Stimulated activated CD4-positive, alpha-beta T cell treated with anti-CD3 and anti-CD28 coated beads, Interleukin-4, amount 100 ng/mL, for 24 hours (primary cell): ENCODE measurements at regions not wholly inside any gene's neighbourhood (a gene's known extent, or its start where the extent isn't known, plus 50 kb on each side); places are given as distances from the start of the nearest gene placed in this dataset.

Experiments used
- DNase-seq: peaks from one replicate; pipeline ENCODE4 v3.0.0-alpha.2; 2020

DNA sequence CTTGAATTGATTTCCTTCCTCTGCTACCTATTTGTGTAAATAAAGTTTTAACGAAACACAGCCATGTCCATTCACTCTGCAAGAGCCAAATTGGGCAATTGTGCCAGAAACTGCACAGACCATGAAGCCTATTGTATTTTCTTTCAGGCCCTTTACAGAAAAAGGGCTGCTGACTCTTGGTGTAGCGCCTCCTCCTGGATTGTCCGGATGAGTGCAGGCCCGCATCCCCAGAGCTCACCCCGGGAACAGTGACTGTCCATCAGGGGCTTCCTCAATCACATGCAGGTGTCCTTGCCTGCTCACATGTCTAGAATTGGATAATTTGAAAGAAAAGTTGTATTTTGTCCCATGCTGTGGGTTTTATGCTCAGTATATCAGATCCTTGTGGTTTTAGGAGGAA, 1282.2 kb downstream of the AACS start:
- DNase-seq: no peak

DNA sequence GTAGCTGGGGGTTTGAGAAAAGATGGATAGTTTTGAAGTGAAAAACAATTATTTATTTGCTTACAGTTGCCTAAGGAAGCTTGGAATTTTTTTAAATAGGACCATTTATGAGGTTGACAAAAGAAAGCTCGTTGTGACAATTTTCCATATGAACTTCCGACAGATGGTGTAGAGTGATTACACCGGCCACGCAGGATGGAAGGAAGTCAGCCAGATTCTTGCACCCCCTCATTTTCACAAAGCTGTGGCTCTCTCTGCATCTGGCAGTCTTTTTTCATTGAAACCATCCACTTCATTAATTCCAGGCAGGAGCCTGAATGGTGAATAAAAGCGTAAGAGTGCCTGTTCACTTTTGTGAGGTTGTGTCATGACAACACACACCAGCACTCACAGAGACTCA, 1284.1 kb downstream of the AACS start:
- no peak for DNase-seq

DNA sequence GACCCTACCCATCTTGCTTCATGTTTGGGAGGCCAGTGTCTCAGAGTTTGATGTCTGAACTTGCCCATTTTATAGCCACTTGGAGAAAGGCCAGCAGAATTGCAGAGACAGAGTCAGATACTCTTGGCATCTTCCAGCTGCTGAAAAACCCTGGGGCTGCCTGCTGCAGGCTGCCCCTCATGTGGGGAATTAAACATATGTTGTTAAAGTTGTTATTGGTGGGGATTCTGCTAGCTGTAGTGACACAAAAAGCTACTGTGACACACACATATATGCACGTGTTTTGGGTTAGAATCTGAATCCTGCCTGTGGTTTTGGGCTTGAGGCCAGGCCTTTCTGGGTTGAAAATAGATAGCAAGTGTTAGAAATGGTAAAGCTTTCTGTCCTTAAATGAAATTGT, 1288.4 kb downstream of the AACS start:
- DNase-seq: no peak

DNA sequence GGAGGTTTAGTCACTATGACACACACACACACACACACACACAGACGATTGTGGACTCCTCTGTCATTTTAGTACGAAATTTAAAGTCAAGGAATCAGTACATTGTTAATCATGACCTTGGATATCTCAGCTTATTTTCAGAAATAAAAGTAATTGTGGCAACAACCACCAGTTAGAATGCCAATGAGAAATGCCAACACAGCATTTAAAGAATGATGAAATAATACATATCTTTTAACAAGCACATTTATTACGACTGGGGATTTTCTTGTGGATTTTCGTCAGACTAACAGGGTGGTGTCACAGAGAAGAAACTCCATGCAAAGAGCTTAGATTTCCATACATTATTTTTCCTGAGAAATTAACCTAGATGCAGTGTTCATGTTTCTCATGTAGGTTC, 1289.4 kb downstream of the AACS start:
- DNase-seq: no peak

DNA sequence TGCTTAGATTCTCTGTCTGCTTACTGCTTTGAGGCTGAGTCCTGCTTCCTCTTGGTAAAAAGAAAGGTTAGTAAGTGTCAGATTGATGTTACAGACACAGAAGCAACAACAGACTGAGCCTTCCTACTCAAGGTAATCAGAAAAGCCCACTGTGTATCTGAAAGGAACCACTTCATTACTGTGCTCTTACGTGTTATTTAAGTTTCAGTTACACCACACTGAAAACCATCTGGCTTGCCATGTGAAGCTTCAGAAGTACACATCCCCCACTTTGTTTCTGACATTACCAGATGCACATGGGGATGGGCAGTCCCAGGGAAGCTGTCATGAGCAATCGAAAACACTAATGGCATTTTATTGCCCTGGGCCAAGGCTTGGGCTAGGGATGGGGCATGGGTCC, 1290.1 kb downstream of the AACS start:
- no peak for DNase-seq

DNA sequence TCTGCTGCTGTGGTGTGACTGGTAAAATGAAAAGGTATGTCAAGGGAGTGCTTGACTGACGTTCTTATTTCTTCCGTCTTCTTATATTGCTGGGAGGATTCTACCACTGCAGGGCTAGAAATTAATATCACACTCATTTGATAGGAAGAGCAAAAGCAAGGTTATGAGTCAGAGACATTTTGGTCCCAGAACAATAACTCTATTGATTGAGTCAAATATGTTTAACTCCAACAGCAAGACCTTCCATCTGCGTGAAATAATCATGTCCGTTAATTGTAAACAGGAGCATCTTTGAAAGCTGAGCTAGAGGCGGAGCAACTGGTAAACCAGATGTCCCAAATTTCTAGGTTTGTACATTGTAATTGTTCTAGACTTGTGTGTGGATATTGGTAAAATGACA, 1293.6 kb downstream of the AACS start:
- DNase-seq: no peak

DNA sequence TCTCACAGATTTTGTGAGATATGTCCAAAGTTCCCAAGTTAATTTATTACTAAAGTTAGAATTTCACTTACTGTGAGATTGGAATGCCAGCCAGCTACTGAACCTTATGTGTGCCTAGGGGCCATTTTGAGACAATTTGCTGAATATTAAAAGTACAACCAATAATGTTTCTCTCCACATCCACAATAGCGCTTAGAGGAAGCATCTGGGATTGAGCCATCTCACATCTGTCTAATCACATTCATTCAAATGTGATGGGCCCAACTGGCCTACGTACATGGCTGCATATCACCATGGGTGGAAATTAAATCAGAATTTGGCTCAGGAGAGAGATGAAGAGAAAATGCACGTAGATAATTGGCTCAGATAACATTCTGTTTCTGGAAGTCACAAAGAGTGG, 1294.0 kb downstream of the AACS start:
- no peak for DNase-seq

DNA sequence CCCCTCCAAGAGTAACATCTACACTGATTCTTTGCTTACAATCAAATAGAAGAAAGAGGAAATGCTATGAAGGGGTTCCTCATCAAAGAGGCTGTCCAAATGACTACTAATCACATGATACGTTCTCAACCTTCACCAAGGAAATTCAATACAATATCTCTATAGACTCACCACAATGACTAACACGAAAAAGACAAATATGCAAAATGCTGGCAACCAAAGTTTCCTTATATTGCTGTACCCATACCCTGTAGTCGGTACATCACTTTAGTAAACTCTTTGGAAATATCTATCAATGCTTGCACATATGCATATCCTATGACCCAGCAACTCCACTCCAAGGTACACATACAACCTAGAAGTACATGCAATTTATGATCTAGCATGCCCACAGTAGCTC, 1296.6 kb downstream of the AACS start:
- no peak for DNase-seq

DNA sequence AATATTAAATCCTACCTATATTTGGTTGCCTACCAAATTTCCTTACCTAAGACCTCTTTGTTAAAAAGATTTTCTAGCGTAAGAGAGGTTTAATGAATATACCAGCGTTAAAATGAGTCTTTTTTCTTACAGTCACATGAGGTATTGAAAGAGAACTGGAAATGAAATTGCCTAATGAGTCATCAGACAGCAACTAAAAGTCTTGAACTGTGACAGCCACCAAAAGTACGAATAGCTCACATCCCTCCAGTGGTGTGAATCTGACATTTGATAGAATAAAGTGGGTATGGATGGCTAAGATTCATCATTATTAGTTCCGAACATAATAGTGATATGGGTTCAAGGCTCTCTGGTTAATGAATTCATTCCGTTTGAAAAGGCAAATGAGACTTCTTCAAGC, 1297.3 kb downstream of the AACS start:
- DNase-seq: no peak

DNA sequence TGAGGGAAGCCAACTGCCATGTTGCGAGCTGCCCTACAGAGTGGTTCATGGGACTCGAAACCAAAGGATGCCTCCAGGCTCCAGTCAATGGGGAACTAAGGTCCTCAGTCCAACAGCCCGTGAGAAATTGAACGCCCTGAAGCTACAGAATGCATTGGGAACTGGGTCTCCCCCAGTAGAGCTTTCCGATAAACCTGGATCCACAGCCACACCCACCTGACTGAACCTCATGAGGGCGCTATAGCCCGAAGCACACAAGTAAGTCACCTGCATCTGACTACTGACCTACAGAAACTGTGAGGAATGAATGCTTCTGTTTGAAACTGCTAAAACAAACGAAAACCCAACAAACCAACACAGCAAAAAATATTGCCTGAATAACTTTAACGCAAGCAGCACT, 1297.7 kb downstream of the AACS start:
- no peak for DNase-seq

DNA sequence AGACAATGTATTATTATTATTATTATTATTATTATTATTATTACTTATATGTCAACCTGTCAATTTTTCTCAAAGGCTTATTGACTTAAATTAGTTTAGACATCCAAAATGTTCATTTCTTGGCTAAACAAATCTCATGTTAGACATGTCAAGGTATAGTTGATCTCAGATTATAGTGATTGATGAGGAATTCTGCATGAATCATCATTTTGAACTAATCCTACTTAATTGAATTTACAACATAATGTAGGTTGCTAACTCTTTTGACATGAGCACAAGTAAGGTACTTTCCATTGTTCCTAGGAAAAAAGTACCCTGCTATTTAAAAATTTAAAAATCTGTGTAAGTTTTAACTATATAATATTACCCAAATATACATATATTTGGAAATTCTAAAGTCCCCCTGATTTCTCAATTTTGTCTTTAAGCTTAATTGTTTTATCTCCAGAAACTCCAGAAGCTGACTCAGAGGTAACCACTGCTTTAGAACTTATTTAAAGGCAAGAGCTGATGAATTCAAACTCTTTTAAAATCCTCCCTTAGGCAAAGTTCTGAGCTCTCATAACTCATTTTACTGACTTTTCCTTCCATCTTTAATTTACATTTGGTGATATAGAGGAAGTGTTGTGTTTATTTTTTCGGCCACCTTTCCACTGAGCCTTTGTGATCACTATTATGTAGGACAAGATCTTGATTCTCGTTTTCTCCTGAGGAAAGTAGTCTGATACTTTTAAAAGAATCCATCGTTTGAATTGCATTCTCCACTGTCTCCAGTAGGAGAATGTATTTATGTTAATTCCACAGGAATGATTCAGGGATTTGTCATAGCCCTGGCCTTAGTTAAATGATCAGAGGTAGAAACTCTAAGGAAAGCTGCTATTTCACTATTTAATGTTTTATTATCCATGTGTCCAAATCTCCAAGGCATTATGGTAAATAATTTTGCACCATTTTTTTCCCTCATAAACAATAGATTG, 1304.5 kb downstream of the AACS start:
- no peak for DNase-seq

DNA sequence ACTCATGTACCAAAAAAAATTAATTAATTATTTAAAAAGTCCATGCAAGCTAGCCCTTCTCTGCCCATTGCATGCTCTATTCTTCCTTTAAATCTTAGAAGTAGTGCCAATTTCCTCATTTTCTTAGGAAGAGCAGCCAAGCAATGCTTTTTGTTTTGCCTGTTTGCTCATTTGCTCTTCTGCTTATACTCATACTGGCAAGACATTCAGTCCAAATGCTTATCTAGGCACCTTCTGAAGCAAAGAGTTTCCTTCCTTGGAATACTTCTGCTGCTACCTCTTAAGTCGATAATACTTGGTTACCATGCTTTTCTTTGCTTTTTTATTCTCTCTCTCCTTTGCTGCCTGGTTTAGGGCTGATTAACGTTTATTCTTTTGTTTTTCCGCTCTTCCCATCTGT, 1318.3 kb downstream of the AACS start:
- DNase-seq: no peak

DNA sequence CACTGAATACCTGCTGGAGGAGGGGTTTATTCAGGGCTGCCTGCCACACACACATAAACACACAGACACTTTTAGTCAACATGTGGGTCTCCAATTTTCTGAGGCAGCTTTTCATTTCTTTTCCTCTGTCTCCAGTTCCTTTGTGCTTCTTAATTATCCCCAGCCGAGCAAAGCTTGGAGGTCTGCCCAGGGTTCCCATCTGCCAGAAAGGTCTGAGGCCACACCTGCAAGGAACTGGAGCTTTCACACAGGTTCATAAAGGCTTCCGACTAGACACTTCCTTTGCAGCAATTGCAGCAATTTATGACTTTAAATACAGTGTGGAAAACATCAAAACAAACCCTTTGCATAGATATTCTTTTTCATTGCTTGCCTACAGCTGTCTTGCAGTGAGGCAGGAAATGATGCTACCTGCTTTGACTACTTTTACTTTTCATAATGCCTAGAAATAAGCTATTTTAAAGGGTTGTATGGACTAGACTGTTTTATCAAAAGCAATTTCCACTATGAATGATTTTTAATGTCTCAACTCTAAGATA, 1318.9 kb downstream of the AACS start:
- no peak for DNase-seq

DNA sequence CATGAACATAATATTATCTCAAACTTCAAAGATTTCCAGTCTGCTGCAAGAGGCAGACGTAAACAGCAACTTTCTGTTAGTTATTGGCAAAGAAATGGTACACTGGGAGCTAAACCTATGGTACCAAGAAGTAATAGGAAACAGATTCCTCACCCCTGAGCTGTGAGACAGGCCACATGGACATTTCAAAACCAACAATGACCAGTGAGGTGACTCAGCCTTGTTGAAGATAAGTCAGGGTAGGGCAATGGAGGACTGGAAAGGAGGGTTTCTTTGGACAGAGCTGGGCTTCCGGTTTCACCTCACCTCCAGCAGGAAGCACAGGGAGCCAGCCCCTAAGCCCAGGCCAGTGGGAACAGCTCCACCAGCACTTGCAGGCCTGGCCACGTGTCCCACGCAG, 1320.5 kb downstream of the AACS start:
- no peak for DNase-seq

DNA sequence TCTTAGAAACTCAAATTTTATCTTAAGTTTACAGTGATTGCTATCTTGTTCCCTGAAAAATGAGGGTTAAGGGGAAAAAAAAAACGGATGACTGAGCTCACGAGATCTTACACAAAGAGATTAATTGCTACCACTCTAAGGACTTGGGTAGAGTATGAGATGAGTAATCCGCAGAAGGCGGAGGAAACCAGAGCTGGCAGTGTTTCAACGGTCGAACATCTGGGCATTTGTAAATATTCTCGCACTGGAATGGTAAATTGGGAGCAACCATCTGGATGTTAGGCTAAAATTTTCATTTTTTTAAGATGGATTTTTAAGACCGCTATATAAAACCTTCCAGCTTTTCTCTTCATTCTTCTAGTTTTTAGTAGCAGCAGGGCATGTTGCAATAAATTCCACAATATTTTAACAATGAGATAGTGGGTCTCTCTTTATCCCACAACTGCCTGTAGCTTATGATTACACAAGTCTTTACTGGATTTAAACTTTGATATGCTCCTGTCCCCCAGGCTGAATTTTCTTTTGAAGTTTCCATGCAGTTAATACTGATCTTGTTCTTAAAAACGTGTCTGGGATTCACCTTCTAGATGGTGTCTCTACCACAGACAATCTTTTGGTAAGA, 1324.1 kb downstream of the AACS start:
- no peak for DNase-seq

DNA sequence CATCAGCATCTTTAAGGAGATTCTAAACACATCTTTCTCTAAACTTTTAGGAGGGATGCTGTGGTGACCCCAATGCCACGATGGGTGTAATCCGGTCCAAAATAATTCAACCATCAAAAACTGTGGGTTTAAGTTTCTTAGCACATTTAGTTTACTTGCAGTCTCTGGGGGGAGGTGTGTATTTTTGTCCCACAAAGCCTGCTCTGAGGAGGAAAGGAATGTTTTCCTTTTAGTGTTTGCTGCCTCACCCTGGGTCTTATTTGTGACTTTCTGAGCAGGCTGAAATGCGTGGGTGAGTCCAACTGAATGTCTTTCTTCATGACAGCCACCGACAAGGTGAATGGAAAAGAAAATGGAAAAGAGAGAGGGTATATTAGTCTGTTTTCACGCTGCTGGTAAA, 1324.7 kb downstream of the AACS start:
- DNase-seq: no peak

DNA sequence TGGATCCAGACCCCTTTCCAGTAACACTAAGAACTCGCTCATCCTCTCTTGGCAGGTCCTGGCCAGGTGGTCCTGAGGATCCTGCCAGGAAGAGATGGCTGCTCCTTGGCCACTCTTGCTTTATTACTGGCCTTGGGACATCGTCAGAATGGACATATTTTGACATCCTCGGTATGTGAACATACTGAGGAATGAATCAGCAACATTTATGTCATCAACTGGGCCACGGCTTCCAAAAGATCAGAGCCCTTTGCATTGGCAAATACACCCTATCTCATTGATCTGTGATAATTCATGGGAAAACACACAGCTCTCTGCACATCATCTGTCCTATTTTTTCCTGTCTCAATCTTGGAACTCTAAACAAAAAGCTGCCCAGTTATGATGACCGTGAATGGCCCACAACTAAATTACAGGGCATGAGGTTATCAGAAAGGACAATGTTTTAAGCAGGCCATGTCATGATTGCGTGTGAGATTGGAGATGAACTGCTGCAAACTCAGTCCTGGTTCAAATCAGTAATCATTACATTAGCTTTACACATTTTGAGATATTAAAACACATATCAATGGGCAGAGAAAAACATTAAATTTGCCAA, 1325.8 kb downstream of the AACS start:
- no peak for DNase-seq

DNA sequence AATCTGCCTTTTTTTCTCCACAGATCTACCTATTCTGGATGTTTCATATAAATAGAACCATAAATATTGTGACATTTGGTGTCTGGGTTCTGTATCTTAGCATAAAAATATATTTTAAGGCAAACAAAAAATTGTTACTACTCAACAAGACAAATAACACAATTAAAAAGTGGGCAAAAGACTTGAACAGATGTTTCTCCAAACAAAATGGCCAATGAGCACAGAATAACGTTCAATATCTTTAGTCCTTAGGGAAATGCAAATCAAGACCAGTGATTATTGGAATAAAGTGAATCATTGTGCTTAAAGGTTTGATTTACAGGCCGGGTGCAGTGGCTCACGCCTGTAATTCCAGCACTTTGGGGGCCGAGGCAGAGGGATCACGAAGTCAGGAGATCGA, 1331.3 kb downstream of the AACS start:
- DNase-seq: no peak

DNA sequence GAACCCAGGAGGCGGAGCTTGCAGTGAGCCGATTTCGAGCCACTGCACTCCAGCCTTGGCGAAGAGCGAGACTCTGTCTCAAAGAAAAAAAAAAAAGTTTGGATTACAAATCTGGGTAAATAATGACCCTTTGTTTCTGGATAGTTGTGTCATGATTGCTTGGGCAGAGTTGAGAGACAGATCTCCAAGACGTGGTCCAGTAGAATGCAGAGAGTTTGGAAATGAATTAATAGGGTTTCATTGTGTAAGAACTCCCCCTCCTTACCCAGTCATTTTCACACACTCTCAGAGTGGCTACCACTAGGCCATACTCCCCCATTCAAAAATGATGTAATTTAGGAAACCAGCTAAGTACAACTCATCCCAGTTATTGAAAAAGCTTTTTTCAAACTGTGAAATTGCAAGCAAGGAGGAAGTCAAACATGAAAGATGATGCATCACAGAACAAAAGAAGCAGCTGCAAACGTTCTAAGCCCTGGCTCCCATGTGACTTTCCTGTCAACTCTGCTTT, 1331.9 kb downstream of the AACS start:
- DNase-seq: no peak

DNA sequence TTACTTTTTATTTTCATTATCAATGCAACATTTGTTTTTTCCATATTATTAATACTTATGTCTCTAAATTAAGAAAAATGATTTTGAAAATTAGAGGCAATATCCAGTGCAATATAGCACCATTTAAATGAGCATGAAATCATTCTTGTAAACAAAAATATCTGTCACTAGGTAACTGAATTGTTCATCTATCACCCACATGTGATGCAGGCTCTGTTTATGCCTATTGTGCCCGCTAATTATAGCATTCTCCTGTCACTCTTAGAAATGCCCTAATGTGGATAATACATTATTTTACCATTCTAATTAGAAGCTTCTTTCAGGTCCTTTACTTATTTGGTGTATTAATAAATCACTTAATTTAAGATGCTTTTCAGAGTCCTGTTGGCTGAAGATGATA, 1332.4 kb downstream of the AACS start:
- no peak for DNase-seq

DNA sequence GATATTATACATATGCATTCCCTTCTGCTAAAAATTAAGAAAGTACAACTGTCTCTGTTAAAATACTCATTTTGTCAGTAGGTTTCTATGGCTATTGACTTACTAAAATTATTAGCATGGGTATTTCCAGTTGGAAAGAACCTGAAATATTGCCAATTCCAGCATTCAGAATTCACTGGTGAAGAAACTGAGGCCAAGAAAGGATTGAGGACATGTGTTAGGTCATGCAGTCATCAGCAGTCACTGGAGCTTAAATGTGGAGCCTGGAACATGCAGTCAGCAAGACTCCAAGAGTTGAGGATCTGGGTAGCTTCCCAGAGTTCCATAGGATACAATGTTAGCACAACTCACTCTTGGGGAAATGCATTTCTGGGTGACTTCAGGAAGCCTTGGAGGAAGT, 1335.6 kb downstream of the AACS start:
- no peak for DNase-seq

DNA sequence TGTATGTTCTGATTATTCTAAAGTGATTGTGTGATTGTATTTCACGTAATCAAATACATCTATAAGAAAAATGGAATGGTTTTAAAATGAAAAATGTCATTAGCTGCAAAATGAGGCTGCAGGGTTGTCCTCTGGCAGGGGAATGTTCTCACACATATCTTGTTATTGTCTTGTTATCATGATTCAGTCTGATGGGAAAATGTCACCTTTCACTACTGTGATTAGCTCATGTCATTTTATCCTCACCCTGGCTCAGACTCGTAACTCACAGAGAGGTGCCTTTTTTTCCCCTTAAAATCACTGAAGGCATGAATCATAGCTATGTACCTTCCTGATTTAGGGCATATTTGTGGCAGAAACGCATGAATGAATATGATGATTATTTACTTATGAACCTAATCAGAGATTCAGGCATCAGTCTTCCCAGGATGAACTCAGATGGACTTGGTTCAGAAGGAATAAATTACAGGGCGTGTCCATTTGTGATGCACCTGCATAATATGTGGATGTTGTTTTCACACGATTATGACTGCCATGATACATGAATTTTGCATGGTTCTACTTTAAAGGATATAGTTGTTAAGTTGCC, 1339.2 kb downstream of the AACS start:
- no peak for DNase-seq

DNA sequence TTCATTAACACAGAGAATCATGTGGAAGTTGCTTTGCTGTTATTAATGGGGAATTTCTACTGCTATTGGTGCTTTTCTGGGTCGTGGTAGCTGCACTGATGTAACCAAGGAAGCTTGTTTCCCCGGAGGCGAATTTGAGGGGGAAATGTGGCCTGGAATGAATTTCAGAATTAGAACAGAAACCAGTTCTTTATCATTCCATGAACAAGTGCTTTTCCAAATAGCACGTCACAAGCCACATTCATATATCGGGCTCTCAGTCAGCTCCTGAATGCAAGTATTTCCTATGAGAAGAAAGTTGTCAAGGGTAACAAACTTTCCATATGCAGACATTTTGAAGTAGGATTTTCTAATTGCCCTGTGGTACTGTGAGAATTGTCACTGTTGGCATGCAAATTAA, 1353.2 kb downstream of the AACS start:
- no peak for DNase-seq
